ENCODE measurements at regions not wholly inside any gene's neighbourhood (a gene's known extent, or its start where the extent isn't known, plus 50 kb on each side); places are given as distances from the start of the nearest gene placed in this dataset.
"Not testable (repeated sequence)": the region's sequence is repeated elsewhere in the genome, so short reads cannot be mapped to it uniquely, and the experiment has no call there.

DNA sequence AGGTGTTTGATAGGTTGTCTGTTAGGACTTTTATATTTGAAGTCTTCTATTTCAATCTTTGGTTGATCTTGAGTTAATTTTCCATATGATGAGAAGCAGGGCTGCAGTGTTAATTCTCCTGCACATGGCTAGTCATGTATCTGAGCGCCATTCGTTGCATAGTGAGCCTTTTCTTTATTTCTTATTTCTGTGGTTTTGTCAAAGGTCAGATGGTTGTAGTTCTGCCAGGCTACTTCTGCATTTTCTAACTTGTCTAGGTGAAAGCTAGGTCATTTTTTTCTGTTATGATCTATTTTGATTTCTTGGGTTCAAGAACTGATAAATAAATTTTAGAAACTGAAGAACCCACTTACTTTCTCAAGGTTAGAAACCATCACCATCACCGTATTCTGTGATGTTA is 56.7 kb downstream of the CCDC74A start:
- DNase-seq: no peak

DNA sequence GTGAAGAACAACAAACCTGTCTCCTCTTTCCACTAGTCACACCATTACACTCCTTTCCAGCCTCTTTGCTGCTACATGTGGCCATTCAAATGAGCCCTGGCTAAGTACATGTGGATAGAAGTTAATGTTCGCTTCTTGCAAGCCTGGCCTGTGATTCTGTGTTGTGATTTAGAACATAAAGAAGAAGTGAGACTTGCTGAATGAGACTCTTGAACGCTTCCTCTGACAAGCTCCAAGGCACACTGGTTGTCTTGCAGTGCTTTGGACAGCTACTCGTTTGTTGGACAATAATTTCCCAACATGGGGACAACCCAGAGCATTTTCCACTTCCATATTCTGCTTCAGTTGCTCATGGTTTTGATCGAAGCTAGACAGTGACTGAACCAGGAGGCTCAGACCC is 57.3 kb downstream of the CCDC74A start:
- no peak for DNase-seq

DNA sequence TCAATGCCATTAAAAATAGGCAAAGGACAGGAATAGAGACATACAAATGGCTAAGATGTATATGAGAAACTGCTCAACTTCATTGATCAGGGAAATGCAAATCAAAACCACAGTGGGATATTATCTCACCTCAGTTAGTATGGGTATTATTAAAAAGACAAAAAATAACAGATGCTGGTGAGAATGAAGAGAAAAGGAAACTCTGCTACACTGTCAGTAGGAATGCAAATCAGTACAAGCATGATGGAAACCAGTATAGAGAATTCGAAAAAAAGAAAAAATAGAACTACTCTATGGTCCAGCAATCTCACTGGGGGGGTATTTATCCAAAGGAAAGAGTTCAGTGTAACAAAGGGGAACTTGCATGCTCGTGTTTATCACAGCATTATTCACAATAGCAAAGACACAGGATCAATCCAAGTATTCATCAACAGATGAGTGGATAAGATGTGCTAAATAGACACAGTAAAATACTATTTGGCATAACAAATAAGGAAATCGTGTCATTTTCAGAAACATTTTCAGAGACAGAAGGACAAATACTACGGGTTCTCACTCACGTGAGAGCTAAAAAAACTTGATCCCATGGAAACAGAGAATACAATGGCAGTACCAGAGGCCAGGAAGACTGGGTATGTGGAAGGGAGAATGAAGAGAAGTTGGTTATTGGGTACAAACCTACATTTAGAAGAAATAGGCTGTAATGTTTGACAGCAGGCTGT is 60.6 kb downstream of the CCDC74A start:
- DNase-seq: no peak

DNA sequence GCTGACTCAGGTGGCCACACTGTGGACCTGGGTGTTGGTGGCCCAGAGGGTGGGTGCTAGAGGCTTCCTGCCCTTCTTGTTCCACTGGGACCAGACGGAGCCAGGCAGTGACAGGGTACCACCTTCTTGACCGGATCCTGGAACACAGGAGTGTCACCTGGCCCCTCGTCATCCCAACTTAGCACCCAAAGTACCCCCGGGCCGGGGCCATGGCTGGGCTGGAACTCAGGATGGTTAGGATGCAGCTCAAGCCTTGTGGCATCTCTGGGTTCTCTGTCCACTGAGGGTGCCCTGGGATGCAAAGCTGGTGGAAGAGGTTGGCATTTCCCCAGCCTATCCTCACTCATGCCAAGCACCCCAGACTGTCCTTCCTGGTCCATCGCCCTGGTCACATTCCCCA is 61.4 kb downstream of the CCDC74A start:
- DNase-seq: not testable (repeated sequence)

DNA sequence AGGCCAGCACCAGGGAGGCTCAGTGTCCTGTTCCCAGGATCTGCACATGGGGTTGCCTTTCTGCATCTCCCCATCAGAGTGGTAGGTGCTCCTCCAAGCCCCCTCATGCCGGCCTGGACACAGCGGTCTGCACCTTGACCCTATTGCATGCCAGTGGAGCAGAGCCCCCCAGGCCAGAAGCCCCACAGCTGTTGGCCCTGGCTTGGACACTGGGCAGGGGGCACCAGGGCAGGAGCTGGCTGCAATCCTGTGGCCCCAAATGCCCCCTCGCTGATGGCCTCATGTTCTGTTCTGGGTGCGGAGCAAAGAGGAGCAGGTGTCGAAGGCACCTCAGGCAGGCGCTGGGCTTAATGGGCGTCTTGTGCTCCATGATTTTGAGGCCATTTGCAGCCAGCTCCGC is 62.7 kb downstream of the CCDC74A start:
- no peak for DNase-seq

DNA sequence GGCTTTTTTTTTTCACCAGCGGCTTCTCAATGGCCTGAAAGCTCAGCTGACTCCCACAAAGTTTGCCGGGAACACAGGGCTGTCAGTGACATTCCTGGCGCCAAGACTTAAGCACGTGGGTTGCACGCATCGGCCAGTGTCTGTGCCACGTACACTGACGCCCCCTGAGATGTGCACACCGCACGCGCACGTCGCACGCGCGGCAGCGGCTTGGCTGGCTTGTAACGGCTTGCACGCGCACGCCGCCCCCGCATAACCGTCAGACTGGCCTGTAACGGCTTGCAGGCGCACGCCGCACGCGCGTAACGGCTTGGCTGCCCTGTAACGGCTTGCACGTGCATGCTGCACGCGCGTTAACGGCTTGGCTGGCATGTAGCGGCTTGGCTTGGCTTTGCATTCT is 63.2 kb downstream of the CCDC74A start:
- no peak for DNase-seq

DNA sequence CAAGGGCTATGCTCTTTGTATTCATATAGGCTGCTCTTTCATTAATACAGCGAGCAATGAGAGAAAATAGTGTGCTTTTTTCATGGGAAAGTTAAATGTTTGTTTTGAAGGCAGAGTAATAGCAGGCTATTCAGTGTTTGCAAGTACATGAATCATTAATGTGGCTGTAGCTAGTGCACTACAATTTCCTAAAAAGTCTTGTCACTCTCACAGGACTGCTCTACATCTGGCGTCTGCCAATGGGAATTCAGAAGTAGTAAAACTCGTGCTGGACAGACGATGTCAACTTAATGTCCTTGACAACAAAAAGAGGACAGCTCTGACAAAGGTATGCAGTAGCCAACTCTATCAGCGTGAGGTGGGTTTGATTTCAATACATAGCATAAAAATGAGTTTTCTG is 68.9 kb downstream of the CCDC74A start:
- DNase-seq: not testable (repeated sequence)

DNA sequence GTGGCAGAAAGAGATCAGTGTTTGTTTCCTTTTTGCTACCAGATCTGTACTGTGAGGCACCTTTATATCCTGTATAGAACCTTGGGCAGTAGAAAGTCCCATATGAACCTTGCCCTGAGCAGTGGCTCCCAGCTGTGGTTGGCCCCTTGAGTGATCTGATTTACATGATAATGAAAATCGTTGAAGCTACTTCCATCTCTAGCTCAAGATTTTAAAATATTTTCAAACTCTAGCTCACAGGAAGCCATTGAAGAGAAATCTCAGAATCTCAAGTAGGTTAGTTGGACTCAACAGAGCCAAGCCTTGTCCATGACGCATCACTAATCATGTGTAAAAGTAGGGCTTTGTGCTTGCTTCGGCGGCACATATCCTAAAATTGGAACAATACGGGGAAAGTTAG is 74.8 kb downstream of the CCDC74A start:
- not testable (repeated sequence) for DNase-seq

DNA sequence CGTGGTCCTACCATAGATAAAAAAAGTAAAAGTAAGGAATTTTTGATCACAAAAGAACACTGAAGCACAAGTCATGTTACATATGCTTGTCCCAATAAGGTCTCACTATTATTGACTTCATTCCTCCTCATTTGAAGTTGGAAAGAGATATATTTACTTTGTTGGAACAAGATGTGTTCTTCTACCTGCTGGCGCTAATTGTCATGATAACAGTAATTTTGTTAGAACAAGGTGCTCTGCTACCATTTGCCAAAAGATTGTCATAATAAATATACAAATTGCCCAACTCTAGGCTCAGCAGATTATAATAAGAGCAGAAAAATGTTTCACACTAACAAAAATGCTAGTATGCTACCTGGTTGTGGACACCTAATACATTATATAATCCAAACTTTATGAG is 77.0 kb downstream of the CCDC74A start:
- not testable (repeated sequence) for DNase-seq

DNA sequence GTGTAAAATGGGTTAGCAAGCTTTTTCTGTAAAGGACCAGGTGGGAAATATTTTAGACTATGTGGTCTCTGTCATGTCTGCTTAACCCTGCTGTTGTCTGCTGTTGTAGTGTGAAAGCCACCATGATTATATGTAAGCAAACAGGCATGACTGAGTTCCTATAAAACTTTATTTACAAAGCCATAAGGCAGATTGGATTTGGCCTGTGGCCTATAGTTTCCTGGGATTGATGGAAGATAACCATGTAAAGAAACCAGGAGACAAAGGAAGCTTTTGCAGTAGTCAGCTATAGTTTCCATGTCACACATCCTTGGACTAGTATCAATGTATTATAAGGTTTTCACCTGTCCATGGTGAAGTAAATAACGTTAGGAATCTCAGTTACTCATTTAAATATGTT is 78.7 kb downstream of the CCDC74A start:
- not testable (repeated sequence) for DNase-seq

DNA sequence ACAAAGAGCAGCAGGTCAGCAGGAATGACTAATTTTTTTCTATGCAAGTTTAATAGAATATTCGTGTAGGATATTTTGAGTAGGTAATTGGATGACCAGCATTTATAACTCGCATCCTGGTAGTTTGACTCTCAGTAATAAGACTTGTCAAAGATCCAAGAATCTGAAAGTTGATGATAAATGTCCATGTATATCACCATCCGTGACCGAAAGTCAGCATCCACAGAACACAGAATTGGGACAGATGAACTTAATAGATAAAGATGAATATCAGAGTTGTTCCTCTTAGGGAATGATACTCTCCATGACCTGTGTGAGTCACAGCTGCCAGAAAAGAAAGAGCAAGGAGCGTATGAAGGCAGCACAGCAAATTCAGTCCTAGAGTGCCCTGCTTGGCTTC is 79.4 kb downstream of the CCDC74A start:
- DNase-seq: not testable (repeated sequence)

DNA sequence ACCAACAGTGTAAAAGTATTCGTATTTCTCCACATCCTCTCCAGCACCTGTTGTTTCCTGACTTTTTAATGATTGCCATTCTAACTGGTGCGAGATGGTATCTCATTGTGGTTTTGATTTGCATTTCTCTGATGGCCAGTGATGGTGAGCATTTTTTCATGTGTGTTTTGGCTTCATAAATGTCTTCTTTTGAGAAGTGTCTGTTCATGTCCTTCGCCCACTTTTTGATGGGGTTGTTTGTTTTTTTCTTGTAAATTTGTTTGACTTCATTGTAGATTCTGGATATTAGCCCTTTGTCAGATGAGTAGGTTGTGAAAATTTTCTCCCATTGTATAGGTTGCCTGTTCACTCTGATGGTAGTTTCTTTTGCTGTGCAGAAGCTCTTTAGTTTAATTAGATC is 86.9 kb downstream of the CCDC74A start:
- DNase-seq: not testable (repeated sequence)

DNA sequence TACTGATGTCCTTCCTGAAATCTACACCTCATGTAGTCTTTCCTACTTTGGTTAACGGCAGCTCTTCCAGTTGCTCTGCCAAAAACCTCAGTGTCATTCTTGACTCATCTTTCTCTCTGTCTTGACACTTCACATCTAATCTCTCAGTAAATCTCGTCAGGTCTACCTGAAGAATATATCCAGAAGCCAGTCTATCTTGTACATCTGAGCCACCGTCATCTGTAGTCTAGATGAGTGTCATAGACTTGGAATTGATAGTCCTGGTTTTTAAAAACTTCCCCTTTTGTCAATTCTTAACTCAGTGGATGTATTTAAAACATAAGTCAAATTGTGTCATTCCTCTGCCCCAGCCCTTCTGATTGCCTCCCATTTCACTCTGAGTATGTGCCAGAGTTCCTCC is 90.6 kb downstream of the CCDC74A start:
- not testable (repeated sequence) for DNase-seq

DNA sequence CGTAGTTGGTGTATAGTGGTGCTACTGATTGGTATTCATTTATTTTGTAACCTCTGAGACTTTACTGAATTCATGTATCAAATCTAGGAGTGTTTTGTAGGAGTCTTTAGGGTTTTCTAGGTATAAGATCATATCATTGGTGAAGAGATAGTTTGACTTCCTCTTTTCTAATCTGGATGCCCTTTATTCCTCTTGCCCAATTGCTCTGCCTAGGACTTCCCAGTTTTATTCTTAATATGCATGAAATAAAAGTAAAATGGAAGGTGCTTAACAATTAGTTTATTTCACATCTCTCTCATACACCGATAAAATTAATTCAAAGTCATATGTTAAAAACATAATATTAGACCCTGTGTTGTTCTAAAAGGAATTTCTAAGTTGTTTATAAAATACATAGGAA is 95.2 kb downstream of the CCDC74A start:
- not testable (repeated sequence) for DNase-seq

DNA sequence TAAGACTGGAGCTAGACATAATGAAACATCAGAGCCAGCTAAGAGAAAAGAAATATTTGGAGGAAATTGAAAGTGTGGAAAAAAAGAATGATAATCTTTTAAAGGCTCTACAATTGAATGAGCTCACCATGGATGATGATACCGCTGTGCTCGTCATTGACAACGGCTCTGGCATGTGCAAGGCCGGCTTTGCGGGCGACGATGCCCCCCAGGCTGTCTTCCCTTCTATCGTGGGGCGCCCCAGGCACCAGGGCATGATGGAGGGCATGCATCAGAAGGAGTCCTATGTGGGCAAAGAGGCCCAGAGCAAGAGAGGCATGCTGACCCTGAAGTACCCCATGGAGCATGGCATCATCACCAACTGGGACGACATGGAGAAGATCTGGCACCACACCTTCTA is 98.3 kb downstream of the CCDC74A start:
- DNase-seq: not testable (repeated sequence)

DNA sequence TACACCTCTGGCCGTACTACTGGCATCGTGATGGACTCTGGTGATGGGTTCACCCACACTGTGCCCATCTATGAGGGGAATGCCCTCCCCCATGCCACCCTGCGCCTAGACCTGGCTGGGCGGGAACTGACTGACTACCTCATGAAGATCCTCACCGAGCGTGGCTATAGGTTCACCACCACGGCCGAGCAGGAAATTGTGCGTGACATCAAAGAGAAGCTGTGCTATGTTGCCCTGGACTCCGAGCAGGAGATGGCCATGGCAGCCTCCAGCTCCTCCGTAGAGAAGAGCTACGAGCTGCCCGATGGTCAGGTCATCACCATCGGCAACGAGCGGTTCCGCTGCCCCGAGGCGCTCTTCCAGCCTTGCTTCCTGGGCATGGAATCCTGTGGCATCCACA is 98.9 kb downstream of the CCDC74A start:
- not testable (repeated sequence) for DNase-seq

DNA sequence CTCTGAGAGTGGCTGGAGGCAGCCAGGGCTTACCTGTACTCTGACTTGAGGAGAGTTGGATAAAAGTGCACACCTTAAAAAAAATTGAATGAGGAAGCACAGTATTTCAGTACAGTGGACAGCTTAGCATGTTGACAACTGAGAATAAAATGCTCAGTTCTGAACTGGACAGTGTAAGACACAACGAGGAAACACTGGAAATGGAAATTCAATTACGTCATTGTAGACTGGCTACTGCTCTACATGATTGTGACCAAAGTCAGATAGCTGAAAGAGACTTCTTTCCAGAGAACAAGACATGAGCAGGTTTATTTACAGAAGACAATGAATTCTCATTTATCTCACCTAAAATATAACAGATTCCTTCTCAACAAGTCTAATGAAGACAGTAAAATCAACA is 100.1 kb downstream of the CCDC74A start:
- not testable (repeated sequence) for DNase-seq

DNA sequence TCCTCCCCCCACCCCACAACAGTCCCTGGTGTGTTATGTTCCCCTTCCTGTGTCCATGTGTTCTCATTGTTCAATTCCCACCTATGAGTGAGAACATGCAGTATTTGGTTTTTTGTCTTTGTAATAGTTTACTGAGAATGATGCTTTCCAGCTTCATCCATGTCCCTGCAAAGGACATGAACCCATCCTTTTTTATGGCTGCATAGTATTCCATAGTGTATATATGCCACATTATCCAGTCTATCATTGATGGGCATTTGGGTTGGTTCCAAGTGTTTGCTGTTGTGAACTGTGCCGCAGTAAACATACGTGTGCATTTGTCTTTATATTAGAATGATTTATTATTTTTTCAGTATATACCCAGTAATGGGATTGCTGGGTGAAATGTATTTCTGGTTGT is 104.0 kb downstream of the CCDC74A start:
- DNase-seq: not testable (repeated sequence)

DNA sequence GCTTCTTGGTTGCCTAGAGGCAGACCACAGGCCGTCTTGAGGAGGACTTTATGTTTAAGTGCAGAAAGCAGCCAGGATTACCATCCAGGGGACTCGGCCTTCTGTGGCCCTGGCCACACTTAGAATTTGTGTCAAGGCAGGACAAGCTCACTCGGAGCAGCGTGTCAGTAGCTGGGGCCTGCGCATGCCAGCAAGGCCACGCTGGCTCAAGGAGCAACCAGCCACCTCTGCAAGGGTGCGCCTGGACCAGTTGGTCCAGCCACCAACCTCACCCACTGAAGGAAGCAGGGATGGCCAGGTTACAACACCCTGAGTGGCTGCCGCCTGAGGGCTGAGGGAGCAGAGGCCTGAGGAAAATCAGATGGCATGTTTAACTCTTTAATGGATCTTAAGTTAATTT is 105.7 kb downstream of the CCDC74A start:
- DNase-seq: not testable (repeated sequence)

DNA sequence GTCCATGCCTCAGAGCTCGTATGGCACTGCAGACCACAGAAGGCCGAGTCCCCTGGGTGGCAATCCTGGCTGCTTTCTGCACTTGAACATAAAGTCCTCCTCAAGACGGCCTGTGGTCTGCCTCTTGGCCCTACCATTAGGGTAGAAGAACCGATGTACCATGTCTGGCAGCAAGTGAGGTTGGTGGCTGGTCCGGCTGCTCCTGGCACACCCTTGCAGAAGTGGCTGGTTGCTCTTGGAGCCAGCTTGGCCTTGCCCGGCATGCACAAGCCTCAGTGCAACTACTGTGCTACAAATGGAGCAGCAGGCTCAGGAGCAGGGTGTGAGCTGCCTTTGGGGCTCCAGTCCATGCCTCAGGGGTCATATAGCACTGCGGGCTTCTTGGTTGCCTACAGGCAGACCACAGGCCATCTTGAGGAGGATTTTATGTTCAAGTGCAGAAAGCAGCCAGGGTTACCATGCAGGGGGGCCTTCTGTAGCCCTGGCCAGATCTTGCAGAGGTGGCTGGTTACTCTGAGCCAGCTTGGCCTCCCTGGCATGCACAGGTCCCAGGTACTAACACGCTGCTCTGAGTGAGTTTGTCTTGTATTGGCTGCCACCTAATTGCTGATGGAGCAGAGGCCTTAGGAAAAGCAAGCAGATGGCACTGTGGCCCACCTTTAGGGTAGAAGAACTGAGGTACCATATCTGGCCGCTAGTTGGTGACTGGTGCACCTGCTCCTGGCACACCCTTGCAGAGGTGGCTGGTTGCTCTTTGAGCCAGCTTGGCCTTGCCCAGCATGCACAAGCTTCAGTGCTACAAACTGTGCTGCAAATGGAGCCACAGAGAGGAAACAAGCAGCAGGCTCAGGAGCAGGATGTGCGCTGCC is 106.4 kb downstream of the CCDC74A start:
- DNase-seq: not testable (repeated sequence)

DNA sequence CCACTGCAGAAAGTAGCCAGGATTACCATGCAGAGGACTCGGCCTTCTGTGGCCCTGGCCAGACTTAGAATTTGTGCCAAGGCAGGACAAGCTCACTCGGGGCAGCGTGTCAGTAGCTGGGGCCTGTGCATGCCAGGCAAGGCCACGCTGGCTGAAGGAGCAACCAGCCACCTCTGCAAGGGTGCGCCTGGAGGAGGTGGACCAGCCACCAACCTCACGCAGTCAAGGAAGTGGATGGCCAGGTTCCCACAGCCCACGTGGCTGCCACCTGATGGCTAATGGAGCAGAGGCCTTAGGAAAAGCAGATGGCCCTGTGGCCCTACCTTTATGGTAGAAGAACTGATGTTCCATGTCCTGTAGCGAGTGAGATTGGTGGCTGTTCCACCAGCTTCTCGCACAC is 107.9 kb downstream of the CCDC74A start:
- no peak for DNase-seq

DNA sequence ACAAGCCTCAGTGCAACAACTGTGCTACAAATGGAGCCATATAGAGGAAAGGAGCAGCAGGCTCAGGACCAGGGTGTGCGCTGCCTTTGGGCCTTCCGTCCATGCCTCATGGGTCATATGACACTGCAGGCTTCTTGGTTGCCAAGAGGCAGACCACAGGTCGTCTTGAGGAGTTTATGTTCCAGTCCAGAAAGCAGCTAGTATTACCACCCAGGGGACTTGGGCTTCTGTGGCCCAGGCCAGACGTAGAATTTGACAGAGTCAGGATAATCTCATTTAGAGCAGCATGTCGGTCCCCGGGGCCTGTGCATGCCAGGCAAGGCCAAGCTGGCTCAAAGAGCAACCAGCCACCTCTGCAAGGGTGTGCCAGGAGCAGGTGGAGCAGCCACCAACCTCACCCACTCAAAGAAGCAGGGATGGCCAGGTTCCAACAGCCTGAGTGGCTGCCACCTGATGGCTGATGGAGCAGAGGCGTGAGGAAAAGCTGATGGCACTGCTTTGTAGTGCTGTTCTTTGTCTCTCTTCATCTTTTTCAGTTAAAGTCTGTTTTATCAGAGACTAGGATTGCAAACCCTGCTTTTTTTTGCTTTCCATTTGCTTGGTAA is 109.1 kb downstream of the CCDC74A start:
- not testable (repeated sequence) for DNase-seq

DNA sequence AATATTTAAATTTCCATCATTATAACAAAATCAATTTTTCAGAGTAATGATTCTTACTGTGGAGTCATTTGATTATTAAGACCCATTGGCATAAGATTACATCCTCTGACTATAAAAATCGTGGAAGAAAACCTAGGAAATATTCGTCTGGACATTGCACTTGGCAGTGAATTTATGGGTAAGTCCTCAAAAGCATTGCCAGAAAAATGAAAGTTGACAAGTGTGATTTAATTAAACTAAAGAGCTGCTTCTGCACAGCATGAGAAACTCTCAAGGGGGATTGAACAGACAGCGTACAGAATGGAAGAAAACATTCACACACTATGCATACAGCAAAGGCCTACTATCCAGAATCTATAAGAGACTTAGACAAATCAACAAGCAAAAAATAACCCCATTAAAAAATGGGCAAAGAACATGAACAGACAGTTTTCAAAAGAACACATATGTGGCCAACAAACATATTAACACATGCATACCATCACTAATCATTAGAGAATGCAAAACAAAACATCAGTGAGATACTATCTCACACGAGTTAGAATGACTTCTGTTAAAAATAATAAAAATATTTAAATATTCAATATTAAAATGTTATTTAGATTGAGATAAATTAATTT is 111.4 kb downstream of the CCDC74A start:
- DNase-seq: not testable (repeated sequence)

Measured in HCEC 1CT (cell line).